T-helper 17 cell (primary cell): ENCODE measurements at regions not wholly inside any gene's neighbourhood (a gene's known extent, or its start where the extent isn't known, plus 50 kb on each side); places are given as distances from the start of the nearest gene placed in this dataset.

Experiments used
- ATAC-seq: fragments of 150-1000 bp; cut with Tn5 transposase; 2 replicates; pipeline ENCODE4 v1.10.0; 2021; ENCODE audit warnings: mild to moderate bottlenecking, moderate library complexity
- DNase-seq, 3 donors: peaks; one replicate each; pipeline versions ENCODE4 v3.0.0 to v3.0.0-alpha.2; 2020 to 2021
- H3K9me3 ChIP-seq: one replicate; pipeline ENCODE4 v1.7.0; 2013; ENCODE audit warnings: low read length, mild to moderate bottlenecking; ENCODE audit not compliant: control insufficient read depth, poor library complexity, severe bottlenecking
- H3K27ac Mint-ChIP-seq: one replicate; pipeline ENCODE4 v1.8.0; 2022; ENCODE audit warnings: mild to moderate bottlenecking, moderate library complexity, mixed read lengths
- H3K27me3 Mint-ChIP-seq: one replicate; pipeline ENCODE4 v1.8.0; 2022; ENCODE audit warnings: mixed read lengths
- H3K36me3 Mint-ChIP-seq: one replicate; pipeline ENCODE4 v1.8.0; 2022; ENCODE audit warnings: low read depth, mixed read lengths
- H3K4me1 Mint-ChIP-seq: one replicate; pipeline ENCODE4 v1.8.0; 2022; ENCODE audit warnings: mild to moderate bottlenecking, mixed read lengths
- H3K4me3 Mint-ChIP-seq: one replicate; pipeline ENCODE4 v1.8.0; 2022; ENCODE audit warnings: mild to moderate bottlenecking, moderate library complexity, mixed read lengths

DNA sequence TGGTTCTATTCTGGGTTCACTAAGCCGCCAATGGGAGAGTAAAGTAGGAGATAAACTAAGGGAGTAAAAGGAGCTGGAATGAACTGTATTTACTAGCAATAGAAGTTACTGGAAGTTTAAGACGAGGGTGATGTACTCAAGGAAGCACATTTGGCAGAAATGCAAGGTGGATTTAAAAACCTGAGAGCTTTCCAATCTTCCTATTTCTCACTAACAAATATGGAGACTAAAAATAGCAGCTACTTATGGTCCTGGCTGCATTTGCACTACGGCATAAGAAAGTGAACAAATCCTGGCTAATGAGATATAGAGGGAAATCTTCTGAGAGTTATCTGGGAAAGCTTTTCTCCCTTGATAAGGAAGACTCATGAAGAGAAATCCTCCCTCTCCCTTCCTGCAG, 153.4 kb downstream of the TMEM161B start:
- no peaks in the 10 kb centered on the region for H3K9me3 ChIP-seq
- DNase-seq (no peak), ATAC-seq (no peak)
- peaks cover 42% of the 10 kb centered on the region for H3K27me3 Mint-ChIP-seq
- H3K4me3 Mint-ChIP-seq: no peak overlapping the region
- no peak overlapping the region for H3K27ac Mint-ChIP-seq
- no peaks in the 10 kb centered on the region for H3K36me3 Mint-ChIP-seq
- H3K4me1 Mint-ChIP-seq: no peaks in the 10 kb centered on the region

DNA sequence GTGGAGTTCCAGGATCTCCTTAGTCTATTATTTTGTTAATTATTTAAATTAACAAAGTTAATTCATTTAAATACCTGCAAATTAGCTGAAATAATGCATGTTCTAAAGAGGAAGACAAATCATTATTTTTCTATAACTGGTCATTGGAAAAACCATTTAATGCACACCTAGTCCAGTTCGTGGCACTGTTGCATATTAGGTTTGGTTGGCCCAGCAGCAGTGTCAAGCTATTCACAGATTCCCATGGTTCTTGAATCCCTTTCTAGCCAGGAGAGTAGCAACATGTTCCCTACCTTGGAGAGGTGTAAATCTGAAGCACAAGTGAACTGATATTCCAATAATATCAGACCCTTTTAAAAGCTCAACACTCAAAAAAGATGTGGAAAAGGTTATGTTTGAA, 155.2 kb downstream of the TMEM161B start:
- Mint-ChIP-seq H3K4me3 (no peak overlapping the region), H3K27me3 (peaks cover 36% of the 10 kb centered on the region), H3K27ac (no peak overlapping the region), H3K36me3 (no peaks in the 10 kb centered on the region), H3K4me1 (no peaks in the 10 kb centered on the region)
- no peaks in the 10 kb centered on the region for H3K9me3 ChIP-seq
- ATAC-seq (no peak), DNase-seq (no peak)

DNA sequence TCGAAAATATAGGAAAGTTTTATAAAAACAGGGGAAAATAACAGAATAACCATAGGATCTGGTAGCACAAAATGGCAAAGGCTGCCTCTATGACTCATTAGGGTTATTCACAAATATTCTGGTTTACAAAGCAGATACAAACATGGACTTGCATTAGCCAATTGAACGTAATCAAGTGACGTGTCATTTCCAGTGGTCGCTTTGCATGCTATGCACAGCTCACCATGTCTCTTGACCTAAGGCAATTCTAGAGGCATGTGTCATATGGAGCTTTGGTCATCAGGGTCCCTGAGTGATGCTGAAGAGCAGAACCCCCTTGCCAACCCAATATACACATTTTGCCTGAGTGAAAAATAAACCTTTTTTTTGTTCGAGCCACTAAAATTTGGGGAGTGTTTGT, 158.8 kb downstream of the TMEM161B start:
- ATAC-seq (no peak), DNase-seq (no peak)
- H3K4me1 Mint-ChIP-seq: no peaks in the 10 kb centered on the region
- H3K9me3 ChIP-seq: peaks cover 3% of the 10 kb centered on the region
- H3K27ac Mint-ChIP-seq: no peak overlapping the region
- H3K27me3 Mint-ChIP-seq: peaks cover 9% of the 10 kb centered on the region
- H3K4me3 Mint-ChIP-seq: no peak overlapping the region
- H3K36me3 Mint-ChIP-seq: no peaks in the 10 kb centered on the region

DNA sequence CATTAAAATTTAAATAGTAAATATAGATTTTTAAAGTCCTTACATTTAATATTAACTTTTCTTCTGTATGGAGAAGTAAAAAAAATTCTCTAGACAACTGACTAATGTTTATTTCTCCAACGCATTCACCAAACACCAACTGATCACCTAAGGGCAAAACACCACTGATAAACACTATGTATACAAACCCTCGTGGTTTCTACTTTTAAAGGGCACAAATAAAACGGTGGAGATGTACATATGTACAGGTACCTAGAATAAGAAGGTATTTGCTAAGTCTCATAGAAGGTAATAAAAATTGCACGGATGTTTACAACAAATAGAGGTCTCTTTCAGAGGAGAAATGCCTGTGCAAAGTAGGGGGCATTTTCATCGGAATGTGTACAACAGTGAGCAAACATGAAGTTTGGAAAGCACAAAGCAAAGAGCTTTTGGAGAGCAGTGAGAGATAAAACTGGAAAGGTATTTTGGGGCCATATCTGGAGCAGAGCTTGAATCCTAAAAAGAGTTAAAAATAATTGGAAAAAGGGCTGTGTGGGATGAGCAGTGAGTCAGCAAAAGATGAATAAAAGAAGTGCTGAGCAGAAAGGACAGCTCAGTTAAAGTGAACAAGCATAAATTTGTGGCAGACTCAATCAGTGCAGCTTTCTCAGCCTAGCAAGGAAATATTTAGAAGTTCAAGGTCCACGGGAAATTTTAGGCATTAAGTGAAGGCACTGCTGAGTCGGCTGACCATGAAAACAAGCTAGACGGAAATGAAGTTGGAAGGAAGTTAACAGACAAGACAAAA, 160.0 kb downstream of the TMEM161B start:
- H3K9me3 ChIP-seq: peaks cover 3% of the 10 kb centered on the region
- Mint-ChIP-seq H3K4me3 (no peak overlapping the region), H3K27ac (no peak overlapping the region), H3K27me3 (peaks cover 11% of the 10 kb centered on the region), H3K4me1 (no peaks in the 10 kb centered on the region), H3K36me3 (peaks cover 3% of the 10 kb centered on the region)
- DNase-seq: no peak
- no peak for ATAC-seq

DNA sequence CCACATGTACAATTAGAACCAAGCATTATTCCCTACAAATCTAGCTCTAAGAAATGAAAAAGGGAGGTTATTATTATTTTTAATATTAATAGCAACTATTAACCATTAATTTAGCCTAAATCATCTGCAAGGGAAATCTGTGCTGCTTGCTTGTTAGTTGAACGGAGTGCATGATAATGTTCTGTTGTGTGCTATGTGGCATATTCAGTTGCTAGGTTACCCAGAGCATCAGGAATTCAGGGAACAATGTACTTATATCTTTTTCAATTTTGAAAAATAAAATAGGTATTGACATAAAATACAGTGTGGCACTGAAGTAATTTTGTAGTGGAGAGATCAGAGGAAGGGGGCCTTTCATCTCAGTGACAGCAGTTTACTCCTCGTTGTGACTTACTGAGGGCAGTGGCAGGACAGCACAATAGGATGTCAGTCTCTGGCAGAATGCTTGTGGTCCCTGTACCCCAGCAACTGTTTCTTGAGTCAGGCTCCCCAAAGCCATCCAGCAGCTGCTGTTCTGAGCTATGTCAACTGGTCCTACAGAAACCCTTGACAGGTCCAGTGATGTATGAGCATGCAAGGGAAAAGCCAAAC, 173.6 kb downstream of the TMEM161B start:
- no peaks in the 10 kb centered on the region for H3K36me3 Mint-ChIP-seq
- no peak for ATAC-seq
- H3K9me3 ChIP-seq: no peaks in the 10 kb centered on the region
- DNase-seq: no peak
- no peak overlapping the region for H3K4me3 Mint-ChIP-seq
- peaks cover 8% of the 10 kb centered on the region for H3K27me3 Mint-ChIP-seq
- H3K27ac Mint-ChIP-seq: no peak overlapping the region
- H3K4me1 Mint-ChIP-seq: no peaks in the 10 kb centered on the region

DNA sequence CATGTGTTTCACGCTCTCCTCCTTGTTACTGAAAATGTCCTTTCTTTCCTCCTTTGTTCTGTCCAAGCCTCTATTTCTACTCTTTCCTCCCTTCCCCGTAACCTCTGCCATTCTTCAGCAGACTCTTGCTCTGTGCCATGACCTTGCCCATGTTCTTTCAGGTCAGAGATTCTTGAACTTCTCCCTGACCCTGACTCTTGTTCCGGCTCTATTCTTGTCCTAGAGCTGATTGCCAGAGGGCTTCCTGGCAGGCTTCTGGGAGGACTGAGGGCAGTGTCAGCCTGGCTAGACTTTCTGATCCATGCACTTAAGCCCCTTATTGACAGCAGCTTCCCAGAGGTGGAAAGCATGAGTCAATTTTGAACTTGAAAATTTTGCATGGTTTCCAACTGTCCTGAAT, 174.2 kb downstream of the TMEM161B start:
- Mint-ChIP-seq H3K4me1 (no peaks in the 10 kb centered on the region), H3K27me3 (peaks cover 11% of the 10 kb centered on the region), H3K36me3 (no peaks in the 10 kb centered on the region), H3K27ac (no peak overlapping the region), H3K4me3 (no peak overlapping the region)
- no peak for DNase-seq
- H3K9me3 ChIP-seq: no peaks in the 10 kb centered on the region
- ATAC-seq: no peak

DNA sequence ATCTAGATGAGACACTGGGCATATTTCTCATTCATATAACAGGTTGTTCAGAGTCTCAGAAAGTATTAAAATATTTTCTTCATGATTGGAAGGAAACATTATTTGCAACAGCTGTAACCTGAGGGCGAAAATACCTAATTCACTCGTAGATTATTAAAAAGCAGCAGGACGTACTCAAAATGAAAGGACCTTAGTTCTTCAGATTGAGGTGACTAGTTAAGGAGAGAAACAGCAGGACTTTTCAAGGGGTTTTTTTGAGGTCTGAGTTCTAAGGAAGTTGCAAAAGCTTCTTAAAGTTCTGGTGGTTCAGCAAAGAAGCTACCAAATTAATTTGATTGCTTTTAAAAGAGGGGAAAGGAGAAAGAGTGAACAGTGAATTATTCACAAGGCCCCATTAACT, 174.9 kb downstream of the TMEM161B start:
- H3K9me3 ChIP-seq: no peaks in the 10 kb centered on the region
- peaks cover 18% of the 10 kb centered on the region for H3K27me3 Mint-ChIP-seq
- ATAC-seq: no peak
- no peak overlapping the region for H3K27ac Mint-ChIP-seq
- H3K4me3 Mint-ChIP-seq: no peak overlapping the region
- no peaks in the 10 kb centered on the region for H3K4me1 Mint-ChIP-seq
- DNase-seq: no peak
- no peaks in the 10 kb centered on the region for H3K36me3 Mint-ChIP-seq

DNA sequence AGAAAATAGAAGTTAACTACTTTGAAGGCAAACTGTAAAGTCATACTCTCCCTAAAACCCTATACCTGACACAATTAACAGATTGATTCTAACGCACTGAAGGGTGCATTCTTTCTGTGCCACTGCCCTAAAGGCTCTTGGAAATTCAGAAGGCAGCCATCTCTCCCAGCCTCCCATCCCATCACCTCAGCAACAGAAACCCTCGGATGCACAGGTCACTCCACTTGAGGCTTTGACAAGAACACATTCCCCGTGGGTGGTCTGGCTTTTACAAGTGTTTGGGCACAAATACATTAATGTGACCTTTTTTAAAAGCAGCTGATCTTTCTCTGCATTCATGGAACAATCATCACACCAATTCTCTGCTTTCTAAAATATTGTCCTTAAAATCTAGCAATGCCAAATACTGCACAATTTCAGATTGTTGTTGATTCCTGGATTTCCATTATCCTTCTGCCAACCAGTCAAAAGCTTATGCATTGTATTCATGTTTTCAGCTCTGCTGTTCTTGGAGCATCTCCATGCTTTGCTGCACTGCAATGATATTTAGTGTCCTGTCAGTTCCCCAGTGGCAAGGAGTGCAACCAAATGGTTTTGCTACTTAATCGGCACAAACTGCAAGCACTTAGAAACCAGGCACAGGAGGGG, 175.6 kb downstream of the TMEM161B start:
- no peak overlapping the region for H3K4me3 Mint-ChIP-seq
- H3K9me3 ChIP-seq: no peaks in the 10 kb centered on the region
- H3K36me3 Mint-ChIP-seq: no peaks in the 10 kb centered on the region
- ATAC-seq (no peak), DNase-seq (no peak)
- H3K27me3 Mint-ChIP-seq: peaks cover 25% of the 10 kb centered on the region
- no peaks in the 10 kb centered on the region for H3K4me1 Mint-ChIP-seq
- no peak overlapping the region for H3K27ac Mint-ChIP-seq

DNA sequence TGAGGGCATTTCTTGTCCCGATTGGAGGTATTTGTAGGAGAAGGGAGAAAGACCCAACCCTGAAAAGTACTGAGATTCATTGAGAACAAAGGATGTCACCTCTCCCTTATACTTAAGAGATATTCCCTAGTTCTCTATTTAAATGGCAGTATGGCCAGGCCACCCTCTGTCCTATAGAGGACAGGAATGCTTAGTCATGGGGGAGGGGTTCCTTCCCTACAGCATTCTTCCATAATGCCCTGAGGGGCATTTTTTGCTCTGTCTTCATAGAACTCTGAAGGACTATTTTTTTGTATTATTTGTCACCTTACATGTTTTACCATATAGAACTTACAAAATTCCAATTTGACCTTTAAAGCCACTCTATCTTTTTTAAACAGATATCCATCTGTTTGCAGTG, 176.3 kb downstream of the TMEM161B start:
- Mint-ChIP-seq H3K4me3 (no peak overlapping the region), H3K27ac (no peak overlapping the region)

DNA sequence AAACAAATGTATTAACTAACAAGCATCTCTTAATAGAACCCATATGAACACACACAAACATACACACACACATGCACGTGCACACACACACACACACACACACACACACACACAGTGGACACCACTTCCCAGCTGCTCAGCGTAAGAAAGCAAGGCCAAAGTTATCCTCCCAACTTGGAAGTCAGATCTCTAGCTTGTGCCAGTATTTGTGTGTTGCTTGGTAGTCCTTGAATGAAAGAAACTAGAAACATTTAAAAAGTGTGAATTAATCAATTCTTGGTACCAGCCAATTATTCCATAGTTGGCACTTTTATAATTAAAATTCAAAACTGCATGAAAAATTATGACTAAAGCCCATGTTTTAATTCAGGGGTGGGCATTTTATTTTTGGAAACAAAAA, 178.1 kb downstream of the TMEM161B start:
- Mint-ChIP-seq H3K4me1 (no peaks in the 10 kb centered on the region), H3K27ac (no peak overlapping the region), H3K4me3 (no peak overlapping the region), H3K36me3 (no peaks in the 10 kb centered on the region), H3K27me3 (peaks cover 41% of the 10 kb centered on the region)
- DNase-seq: no peak
- no peaks in the 10 kb centered on the region for H3K9me3 ChIP-seq
- no peak for ATAC-seq

More for the DNA sequence above, 176.3 kb downstream of the TMEM161B start:
- ATAC-seq: no peak
- no peaks in the 10 kb centered on the region for H3K4me1 Mint-ChIP-seq
- H3K36me3 Mint-ChIP-seq: no peaks in the 10 kb centered on the region
- DNase-seq: no peak
- peaks cover 28% of the 10 kb centered on the region for H3K27me3 Mint-ChIP-seq
- no peaks in the 10 kb centered on the region for H3K9me3 ChIP-seq

DNA sequence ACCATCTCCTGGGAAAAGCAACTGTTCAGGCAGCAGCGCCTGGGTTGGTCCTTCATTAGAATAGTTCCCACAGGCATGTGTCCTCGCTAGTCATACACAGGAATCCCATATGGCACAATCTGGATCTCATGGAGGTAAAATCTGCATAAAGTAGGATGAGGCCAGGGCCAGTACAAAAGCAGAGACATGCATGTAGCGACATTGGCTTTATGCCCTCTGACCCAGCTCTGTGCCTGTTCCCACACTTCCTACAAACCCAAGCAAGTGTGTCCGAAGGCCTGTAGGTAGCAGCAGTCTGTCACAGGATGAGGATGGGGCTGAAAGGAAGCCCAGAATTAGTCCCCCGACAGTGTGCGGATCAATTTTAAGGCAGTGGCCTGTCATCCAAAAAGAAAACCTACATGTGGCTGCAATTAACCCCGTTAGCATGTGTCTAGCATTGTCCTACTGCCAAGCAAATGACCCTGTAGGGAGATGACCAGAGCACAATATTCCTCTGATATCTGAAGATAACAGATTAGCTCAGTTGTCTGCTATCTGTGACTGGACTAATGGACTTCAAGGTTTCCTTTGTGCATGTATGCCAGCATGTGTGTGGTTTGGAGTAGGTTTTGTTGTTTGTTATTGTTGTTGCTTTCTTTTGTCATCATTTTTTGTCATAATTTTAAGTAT, 178.8 kb downstream of the TMEM161B start:
- H3K4me1 Mint-ChIP-seq: no peaks in the 10 kb centered on the region
- no peak for ATAC-seq
- DNase-seq: no peak
- H3K27ac Mint-ChIP-seq: no peak overlapping the region
- H3K36me3 Mint-ChIP-seq: no peaks in the 10 kb centered on the region
- peaks cover 42% of the 10 kb centered on the region for H3K27me3 Mint-ChIP-seq
- H3K9me3 ChIP-seq: no peaks in the 10 kb centered on the region
- no peak overlapping the region for H3K4me3 Mint-ChIP-seq

DNA sequence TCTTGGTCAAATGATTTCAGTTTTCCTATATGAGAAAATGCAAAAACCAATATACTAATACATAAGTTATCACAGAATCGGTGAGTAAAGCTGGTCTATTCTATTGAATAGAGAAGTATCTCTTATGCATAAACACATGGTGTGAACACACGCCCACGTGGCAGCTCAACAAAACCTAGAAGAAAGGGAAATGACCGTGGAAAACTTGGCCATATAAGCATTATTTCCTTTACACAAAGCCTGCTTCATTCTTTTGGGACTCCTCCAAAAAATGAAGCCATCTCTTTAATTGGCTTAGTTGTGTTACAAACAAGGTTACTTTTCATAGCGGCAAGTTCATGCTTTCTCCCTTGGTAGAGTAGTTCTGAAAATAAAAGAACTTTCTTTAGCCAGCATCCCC, 183.2 kb downstream of the TMEM161B start:
- H3K27ac Mint-ChIP-seq: no peak overlapping the region
- H3K4me3 Mint-ChIP-seq: no peak overlapping the region
- H3K9me3 ChIP-seq: no peaks in the 10 kb centered on the region
- no peak for ATAC-seq
- H3K36me3 Mint-ChIP-seq: no peaks in the 10 kb centered on the region
- no peaks in the 10 kb centered on the region for H3K4me1 Mint-ChIP-seq
- no peak for DNase-seq
- H3K27me3 Mint-ChIP-seq: peaks cover 44% of the 10 kb centered on the region

DNA sequence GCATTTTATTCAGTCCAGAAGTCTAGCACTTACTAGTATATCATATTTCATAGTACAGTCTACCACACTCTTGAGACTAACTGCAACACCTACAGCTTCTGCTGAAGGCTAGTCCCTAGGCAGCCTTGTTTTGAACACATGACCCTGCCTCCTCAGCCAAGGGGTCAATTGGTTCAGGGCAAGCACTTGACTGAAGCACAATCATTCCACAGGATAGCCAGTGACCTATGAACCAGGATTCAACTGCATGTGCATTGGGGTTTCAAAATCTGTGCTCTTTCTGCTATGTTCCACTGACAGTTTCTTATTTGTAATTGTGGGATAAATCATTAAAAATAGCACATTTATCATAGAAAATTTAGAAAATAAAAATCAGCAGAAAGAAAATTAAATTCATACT, 186.8 kb downstream of the TMEM161B start:
- no peaks in the 10 kb centered on the region for H3K4me1 Mint-ChIP-seq
- peaks cover 19% of the 10 kb centered on the region for H3K27me3 Mint-ChIP-seq
- DNase-seq: no peak
- no peak overlapping the region for H3K4me3 Mint-ChIP-seq
- H3K9me3 ChIP-seq: no peaks in the 10 kb centered on the region
- no peak for ATAC-seq
- H3K27ac Mint-ChIP-seq: no peak overlapping the region
- no peaks in the 10 kb centered on the region for H3K36me3 Mint-ChIP-seq
